Left cardiac atrium (tissue), 4 donors: ENCODE measurements at regions not wholly inside any gene's neighbourhood (a gene's known extent, or its start where the extent isn't known, plus 50 kb on each side); places are given as distances from the start of the nearest gene placed in this dataset.
A peak's percentile ranks its signal among the peaks of the same experiment; 100 is the strongest.

ENCODE experiments used
- ATAC-seq, 2 donors: fragments of 200-7000 bp; cut with Tn5 transposase; one replicate each; pipeline ENCODE4 v1.9.1; 2020; ENCODE audit warnings: mild to moderate bottlenecking in 2 of 2, moderate library complexity in 2 of 2
- DNase-seq: peaks from one replicate; pipeline ENCODE4 v3.0.0-alpha.2; 2020
- intact Hi-C, 2 donors: fragments of 100-400 bp; cut with DNase I; formaldehyde crosslinking; loops; one replicate each; pipeline versions ENCODE4 v1.14.1 to v1.15.1; 2022 to 2023
- donor health status: DM: no; HTN: yes; CAD: no.
- donor health status: DM: no; HTN: yes; CAD: no; lungs with severe emphysema.
- donor health status: DM: yes; HTN: yes; CAD: no.
- donor health status: Dilated cardiomyopathy.

GRCh38 chr5:98060148-98060547 is 713.3 kb upstream of the RGMB start:
- DNase-seq = no peak
- intact Hi-C loops = no loop called here
- ATAC-seq = no peak

DNA sequence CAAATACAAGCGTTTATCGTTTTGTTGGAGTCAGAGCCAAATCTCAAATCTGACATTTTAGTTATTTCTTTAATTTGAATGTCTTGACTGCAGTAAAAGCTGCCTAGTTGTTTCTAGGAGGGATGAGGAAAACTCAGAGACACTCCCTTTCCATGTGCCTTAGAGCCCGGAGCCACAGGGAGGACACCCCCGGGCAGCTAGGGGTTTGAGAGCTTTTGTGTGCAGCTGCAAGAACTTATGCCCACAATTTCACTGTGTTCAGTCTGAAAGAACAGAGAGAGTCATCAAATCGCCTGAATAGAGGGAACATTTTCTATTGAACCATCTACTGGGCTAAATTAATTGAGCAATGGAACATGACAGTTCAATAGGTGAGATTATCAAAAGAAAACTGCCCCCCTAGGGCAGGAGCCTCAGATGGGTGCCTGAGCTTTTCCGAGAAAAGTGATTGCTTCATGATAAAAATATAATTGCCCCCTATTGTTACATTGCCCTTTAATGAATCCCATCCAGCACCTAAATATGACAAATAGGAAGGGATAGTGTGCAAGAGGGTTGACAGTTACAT is 709.3 kb upstream of the RGMB start:
- DNase-seq = no peak
- no peak for ATAC-seq
- intact Hi-C loops = no loop called here

DNA sequence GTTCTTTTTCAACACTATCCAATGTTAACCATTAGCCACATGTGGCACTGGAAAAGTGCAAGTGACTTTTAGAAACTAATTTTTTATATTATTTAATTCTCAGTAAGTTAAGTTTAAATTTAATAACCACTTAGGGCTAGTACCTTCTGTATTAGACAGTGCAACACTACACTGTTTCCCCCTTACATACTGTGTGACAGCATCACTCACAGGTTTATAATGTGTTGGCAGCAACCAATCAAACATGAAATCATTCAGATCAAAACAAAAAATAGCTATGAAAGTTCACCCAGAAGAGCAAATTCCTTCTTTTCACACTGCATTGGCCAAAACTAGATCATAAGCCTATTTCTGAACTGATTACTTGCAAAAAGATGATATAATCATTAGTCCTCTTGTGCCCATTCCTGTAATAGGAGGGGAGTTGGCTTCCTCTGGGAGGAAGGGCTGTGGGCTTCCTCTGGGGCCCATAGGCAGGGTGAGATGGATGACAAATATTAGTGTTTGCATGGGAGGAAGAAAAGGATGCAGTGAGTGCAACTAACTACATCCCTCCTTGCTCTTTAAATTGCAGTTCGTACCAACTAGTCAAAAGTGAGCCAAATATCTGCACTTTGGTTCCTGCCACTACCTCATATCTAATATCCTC is 708.1 kb upstream of the RGMB start:
- DNase-seq (no peak), ATAC-seq (no peak)
- intact Hi-C loops = no loop called here

GRCh38 chr5:98066910-98067309 is 706.6 kb upstream of the RGMB start:
- no peak for DNase-seq
- intact Hi-C loops = no loop called here
- ATAC-seq = no peak

DNA sequence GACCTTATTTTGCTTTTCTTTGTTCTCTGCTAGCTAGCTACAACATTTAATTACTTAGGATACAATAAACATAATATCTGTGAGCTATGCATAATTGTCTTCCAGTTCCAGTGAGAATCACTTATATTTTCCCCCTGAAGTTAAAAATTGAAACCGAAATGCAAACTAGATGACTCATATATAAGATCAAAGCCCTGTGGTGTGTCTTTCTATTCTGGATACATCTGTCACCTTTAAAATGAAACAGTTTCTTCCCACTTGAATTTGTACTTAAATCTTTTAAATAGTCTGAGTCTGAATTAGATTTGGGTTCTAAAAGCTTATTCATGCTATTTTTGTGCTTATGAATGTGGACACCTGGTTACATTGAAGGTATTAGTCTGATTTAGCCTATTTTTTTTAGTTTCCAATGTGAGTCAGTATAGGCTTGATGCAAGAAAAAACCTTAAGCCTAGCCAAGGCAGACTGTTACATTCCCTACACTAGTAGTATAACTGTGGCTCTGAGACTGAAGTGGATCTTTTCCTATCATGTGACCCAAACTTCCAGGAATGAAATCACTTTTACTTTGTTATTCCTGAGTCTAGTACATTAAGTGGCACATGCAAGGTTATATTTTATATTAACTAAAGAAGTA is 703.5 kb upstream of the RGMB start:
- no peak for DNase-seq
- intact Hi-C loops = no loop called here
- no peak for ATAC-seq

DNA sequence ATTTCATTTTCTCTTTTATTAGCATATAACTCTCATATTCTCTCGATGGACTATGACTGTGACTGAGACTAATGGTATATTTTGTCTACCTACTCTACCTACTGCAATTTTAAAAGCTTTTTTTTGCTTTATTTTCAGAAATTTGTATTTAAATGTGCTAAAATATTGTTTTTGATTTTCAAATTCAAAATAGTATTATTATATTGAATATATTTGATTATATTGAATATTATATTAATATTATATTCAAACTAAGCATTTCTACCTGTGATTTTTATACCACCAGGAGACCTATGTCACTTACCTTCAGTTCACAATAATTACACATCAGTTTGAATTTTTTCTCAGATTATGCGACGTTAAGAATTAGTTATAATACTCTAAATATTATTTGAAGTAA is 700.5 kb upstream of the RGMB start:
- no peak for DNase-seq
- intact Hi-C loops = no loop called here
- ATAC-seq = no peak

- no peak for DNase-seq
- intact Hi-C loops = no loop called here
- ATAC-seq = no peak
Measured at GRCh38 chr5:98076501-98076900, 697.0 kb upstream of the RGMB start.

GRCh38 chr5:98085593-98085992 is 687.9 kb upstream of the RGMB start:
- ATAC-seq (no peak), DNase-seq (no peak)
- intact Hi-C loops = no loop called here

- ATAC-seq = no peak
- intact Hi-C loops = no loop called here
- DNase-seq = no peak
Measured at GRCh38 chr5:98095072-98095471, 678.4 kb upstream of the RGMB start.

GRCh38 chr5:98096155-98096554 is 677.3 kb upstream of the RGMB start:
- DNase-seq = no peak
- ATAC-seq = no peak
- intact Hi-C loops = no loop called here

- intact Hi-C loops = no loop called here
- ATAC-seq = no peak
- DNase-seq = no peak
Measured at GRCh38 chr5:98099448-98100105, 673.9 kb upstream of the RGMB start.

DNA sequence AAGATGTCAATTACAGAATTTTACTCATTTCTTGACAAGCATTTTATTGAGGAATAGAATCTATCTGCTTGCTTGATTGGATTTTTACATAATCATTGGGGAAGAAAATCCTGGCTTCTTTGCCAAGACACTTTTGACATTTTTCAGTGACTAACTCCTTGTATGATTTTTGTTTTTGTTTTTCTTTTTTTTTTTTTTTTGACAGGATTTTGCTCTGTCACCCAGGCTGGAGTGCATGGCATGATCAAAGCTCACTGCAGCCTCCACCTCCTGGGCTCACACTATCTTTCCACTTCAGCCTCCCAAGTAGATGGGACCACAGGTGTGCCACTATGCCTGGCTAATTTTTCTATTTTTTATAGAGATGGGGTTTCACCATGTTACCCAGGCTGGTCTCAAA is 672.3 kb upstream of the RGMB start:
- intact Hi-C loops = no loop called here
- ATAC-seq = no peak
- DNase-seq = no peak

- intact Hi-C loops = no loop called here
- ATAC-seq (no peak), DNase-seq (no peak)
Measured at GRCh38 chr5:98102936-98103335, 670.5 kb upstream of the RGMB start.

GRCh38 chr5:98103807-98104206 is 669.7 kb upstream of the RGMB start:
- ATAC-seq (no peak), DNase-seq (no peak)
- intact Hi-C loops = no loop called here

- intact Hi-C loops = no loop called here
- DNase-seq (no peak), ATAC-seq (peak in 1 of 2 donors; percentile 89)
Measured at GRCh38 chr5:98104454-98105188, 668.8 kb upstream of the RGMB start.

DNA sequence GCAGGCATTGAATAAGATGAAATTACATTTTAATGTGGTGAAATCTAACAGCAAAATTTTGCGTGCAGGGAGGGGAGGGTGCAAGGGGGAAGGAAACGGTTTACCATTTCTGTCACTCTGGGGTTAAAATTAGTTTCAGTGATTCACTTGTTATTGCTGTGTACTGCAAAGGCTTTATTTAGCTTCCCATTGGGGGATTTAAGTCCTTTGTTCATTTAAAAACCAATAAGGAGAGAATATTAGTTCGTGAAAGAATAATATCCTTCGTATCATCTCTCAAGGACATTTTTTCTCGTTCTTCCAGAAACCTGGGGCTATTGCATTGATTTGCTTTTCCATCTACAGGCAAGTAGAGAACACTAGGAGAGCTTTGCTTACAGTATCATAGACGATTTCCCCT is 667.8 kb upstream of the RGMB start:
- ATAC-seq = no peak
- intact Hi-C loops = no loop called here
- no peak for DNase-seq

DNA sequence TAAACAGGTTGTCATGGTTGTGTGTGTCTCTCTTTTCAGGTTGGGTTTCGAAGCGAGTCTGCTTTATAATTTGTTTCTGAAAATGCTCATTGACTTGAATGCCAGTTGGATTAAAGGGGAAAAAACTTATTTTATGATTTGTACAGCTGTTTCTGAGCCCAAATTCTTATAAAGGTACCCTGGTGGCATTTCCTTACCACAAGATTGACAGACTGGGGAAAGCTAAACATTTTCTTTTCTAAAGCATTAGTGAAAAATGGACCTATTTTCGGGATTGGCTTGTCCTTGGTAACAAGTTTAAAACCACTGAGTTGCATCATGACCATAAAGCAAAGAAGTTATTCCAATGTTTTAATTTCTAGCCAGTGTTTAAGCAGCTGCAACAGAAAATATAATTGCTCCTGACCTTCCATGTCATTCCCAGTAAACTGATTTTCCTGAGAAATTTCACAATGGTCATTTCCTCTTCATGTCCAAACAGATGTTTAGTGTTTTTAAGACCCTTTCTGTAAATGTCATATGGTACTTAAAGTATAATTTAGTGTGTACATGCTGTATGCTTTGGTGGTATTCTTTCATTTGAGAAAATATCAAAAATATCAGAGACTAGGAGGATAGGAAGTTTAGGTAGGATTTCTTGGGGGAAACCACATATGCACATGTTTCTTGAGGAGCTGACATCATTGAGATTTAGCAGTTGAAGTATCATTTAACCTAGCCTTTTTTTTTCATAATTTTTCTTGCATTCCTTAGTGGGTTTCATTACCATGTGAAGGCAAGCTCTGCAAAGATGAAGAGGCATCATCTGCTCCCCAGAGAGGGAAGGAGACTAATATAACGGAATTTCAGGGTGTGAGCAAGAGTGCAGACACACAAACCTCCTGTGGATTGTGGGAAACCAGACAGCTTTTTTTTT is 667.1 kb upstream of the RGMB start:
- DNase-seq = no peak
- intact Hi-C loops = no loop called here
- ATAC-seq = no peak

DNA sequence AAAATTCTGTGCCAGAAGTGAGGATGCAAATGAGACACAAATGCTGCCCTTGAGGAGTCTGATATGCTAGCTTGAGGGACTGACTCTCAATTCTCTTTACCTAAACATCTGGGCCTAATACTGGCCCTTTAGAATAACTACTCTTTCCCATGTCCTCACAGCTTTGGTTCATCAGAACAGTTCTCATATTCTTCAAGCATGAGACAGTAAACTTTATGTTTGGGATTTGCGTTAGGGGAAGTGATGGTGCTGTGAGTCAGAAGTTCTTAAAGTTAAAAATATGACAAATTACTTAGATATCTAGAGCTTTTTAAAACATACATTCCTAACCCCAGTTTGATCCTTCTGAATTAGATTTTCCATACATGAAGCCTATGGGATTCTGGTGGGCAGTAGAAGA is 665.0 kb upstream of the RGMB start:
- intact Hi-C loops = no loop called here
- ATAC-seq (no peak), DNase-seq (no peak)

GRCh38 chr5:98109561-98110006 is 663.9 kb upstream of the RGMB start:
- no peak for ATAC-seq
- intact Hi-C loops = no loop called here
- DNase-seq = no peak
